G401 (cell line): ENCODE measurements at regions not wholly inside any gene's neighbourhood (a gene's known extent, or its start where the extent isn't known, plus 50 kb on each side); places are given as distances from the start of the nearest gene placed in this dataset.

Source experiments
- DNase-seq: peaks from one replicate; pipeline ENCODE4 v3.0.0-alpha.2; 2015; ENCODE audit warnings: low spot score
- in situ Hi-C: cut with HindIII; loops from 2 replicates; pipeline ENCODE4 v1.10.0; 2016; ENCODE audit warnings: low sequenced_read_pairs, mixed read lengths

DNA sequence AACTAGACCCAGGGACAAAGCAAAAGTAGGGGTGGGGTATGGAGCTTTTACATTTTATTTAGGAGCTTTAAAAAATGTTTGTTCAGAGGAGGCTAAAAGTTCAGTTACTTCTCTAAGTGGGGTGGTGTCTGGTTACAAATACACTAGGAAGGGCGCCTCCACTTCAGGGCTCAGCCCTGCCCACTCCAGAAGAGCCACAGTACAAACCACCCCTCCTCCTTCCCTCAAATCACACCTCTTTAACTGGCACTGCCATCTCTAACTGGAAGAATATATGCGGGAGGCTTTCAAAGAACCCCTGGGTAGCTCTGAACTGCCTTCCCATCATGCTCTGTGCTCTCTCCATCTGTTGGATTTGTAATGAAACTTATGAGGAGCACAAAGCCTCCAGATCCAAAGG is 98.8 kb upstream of the NFIB start:
- in situ Hi-C loops: no loop called here

DNA sequence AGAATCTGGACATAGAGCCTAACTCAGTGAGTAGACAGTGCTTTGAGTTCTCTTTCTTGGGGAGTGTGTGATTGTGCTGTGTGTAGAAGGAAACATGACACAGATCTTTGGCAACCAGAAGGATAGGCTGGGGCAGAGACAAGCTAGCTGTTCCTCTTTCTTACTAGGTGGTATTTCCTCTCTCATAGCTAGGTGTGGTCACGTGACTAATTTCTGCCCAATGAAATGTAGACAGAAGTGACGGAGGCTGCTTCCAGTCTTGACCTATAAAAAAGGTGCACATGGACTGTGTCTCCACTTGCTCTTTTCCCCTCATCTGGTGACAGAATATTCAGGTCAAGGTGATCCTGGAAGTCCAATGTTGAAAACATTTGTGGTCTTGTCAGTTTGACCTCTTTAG is 92.5 kb upstream of the NFIB start:
- no peak for DNase-seq
- in situ Hi-C loops: no loop called here

More for the DNA sequence above, 98.8 kb upstream of the NFIB start:
- no peak for DNase-seq

DNA sequence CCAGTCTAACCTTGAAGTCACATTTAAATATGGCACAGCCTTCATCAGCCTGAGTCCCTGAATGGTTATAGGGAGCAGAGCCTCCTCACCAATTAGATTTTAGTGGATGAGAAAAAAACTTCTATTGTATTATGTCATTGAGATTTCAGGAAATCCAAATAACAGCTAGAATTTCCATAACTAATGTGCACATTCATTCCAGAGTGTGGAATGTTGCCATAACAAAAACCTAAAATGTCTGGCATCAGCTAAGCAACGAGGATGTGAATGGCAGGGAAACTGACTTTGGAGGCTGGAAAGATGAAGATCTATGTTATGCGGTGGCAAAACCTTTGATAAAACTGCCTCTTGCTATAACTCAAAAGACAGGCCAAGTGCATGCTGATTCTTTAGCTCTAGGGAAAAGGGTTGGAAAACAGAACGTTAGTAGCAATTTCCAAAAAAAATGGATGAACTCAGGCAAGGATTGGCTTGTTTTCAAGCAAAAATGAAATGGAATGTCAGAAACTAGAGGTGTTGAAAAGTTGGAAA is 91.3 kb upstream of the NFIB start:
- in situ Hi-C loops: no loop called here
- no peak for DNase-seq

DNA sequence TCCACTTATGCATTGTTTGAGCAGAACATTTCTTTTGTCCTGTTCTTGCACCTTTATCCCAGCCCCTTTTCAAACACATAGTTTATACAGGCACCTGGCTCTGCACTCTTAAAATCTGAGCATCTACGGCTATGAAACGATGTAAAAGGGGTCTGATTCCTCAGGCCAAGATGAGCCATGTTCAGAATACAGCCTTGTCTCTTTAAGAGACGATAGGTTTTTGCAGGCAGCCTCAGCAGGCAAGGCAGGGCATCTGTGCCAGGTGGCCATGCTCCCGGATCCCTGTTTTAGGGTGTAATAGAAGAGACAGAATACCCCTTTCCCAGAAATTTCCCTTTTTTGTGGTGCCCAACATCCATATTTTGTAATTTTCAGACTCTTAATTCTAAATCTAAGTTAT is 89.1 kb upstream of the NFIB start:
- in situ Hi-C loops: no loop called here
- peak; percentile 82 for DNase-seq

DNA sequence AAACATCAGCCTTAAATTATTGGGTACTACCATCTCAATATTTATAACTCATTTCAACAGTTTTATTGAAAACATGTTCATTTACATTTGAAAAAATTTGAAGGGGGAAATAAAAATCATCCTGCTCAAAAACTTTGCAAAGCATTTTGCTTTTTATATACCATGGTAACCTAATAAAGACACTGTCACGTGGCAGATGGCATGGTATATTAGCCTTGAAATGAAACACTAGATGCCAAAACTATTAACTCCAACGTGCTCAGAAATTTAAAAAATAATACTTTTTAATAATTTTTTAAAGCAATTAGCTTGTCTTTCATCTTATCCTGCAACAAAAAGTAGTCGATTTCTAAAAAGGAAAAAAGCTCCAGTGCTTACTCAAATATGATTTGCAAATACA is 88.6 kb upstream of the NFIB start:
- in situ Hi-C loops: no loop called here
- peak; percentile 39 for DNase-seq

DNA sequence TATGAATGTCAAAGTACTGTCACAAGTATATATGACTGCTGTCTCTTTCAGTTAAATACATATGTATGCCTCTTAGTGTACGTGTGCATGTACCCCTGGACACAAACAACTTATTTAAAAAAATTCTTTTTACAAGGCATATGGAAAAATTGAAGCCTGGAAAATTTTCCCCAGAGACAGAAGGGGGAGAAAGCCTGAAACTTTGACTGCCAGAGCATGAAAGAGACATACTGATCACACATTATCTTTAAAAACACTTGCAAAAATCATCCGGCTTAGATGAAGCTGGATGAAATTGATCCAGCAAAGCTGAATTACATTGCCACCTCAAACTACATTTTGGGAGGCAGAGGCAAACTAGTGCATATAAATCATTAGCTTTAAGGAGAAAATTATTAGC is 88.0 kb upstream of the NFIB start:
- in situ Hi-C loops: no loop called here
- DNase-seq: no peak

DNA sequence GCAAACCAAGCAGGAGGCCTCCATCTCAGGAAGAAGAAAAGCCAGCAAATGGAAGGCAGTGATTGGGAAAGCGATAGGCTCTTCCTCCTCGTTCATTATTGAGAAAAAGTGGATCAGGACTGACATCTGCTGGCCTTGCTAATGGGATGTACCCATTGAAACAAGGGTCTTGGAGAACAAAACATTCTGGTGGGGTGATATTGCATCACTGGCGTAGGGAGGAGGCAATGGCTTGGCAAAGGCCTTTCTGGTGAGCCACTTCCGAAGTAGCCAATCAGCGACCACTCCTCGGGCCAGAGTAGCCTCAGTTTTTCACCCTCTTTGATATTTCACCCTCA is 86.7 kb upstream of the NFIB start:
- peak; percentile 71 for DNase-seq
- in situ Hi-C loops: no loop called here

DNA sequence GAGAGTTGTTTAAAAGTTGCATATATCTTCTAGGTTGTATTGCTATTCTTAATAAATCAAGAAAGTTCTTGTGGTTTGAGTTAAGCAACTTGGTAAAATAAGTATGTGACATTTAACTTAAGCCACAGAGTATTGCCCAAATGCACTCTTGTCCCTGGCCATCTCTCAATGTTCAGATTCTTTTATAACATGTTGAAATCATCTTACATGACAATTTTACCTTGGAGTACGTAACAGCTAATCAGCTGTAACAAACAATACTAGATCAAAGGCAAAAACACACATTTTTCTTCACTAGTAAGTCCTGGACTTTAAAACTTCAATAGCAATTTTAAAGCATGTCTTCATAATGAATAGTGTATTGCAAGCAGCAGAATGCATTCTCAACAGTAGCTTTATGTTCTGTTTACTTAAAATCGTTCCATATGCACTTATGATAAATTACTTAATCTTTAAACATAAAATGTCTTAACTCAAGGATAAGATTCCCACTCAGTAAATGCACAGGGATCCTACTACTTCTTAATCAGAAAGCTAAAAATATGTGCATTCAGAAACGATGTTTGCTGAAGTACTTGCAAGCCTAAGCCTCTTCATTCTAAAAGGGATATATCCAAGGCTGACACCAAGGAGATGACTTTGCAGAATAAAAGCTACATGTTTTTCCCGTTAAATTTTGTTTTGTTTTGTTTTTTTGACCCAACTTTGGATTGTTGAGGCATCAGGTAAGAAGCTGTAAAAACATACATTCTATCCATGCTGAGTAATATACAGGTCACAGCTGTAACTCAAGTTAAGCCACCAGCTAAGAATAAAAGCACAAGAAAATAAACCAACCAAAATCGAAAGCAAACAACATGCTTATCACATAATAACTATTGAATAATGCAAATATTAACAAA is 86.1 kb upstream of the NFIB start:
- in situ Hi-C loops: no loop called here
- DNase-seq: peak; percentile 55

DNA sequence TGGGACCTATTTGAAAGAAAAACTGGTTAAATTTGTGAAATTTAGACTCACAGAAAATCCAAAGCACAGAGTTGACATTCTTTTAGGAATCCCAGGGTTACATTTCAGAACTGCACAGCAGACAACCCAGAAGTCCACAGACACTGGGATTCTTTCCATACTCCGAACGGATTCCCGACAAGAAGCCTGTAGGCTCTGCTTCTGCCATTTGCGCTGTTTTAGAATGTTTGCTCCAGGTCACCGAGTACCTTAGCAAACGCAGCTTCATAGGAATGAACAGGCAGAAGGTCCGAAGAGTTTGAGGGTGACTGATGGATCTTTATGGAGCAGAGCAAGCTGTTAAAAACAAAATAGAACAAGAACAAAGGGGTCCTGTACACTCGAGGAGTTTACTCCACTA is 84.5 kb upstream of the NFIB start:
- peak; percentile 54 for DNase-seq
- in situ Hi-C loops: no loop called here

DNA sequence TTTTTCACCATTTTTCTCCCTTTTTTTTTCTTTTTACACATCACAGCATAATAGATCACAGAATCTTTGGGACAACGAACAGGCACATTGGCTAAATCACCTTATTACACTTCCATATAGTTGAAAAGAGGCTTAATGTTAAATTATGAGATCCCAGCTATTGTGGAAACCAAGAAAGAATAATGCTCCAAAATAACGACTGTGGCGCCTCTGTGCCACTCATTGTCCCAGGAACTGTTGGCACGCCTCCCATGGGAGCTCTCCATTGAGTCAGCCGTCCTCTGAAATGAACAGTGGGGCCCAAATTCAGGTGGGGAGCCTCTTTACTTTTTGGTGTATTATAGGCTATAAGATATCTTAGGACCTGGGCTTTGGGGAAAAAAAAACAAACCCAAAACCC is 82.2 kb upstream of the NFIB start:
- no peak for DNase-seq
- in situ Hi-C loops: no loop called here

DNA sequence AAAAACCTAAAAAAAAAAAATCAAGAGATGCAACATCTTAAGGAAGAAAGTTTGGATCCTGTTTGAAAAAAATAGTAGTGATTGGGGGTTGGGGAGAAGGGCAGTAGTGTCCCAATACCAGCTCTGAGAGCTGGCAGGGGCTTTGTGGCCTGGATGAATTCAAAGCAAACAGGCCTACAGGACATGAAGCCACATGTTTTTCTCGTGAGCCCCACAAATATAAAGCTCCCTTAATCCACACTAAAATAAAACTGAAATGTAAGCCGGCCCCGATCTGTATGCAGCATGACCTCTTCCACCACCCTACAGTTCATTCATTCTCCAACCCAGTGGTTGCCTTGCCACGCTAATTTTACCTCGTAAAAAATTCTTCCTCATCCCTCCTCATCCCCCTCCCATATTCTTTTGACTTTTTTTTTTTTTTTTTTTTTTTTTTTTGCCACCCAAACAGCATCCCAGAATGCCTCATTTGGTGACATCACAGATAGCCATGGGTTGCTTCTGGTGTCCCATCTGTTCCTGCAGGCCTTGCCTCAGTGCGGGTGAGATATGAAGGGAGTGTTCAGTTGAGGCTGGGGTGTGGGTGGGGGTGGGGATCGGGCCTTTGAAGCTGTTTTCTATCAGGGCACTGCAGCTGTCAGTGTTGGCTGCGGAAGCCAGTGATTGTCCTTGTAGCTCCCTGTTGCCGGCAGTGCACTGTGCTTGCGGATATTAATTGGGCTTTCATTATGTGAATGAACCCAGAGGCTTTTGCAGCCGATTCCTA is 81.6 kb upstream of the NFIB start:
- in situ Hi-C loops: no loop called here
- peak; percentile 52 for DNase-seq

DNA sequence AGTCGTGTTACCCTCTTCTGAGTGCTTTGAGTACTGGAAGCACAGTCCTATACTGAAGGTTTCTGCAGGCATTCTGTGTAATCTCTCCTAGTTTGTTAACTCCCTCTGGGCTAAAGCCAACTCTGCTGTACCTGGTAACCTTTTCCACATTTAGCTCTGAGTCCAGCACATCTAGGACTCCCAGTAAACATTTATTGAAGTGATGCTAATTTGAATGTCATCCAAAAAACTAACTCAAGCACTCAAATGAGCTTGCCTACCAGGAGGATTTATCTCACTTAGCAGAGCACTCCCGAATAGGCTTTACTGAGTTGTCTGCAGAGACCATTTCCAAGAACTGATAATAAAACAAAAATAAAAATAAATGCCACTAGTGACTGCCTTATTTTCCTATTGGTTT is 79.5 kb upstream of the NFIB start:
- DNase-seq: no peak
- in situ Hi-C loops: no loop called here

DNA sequence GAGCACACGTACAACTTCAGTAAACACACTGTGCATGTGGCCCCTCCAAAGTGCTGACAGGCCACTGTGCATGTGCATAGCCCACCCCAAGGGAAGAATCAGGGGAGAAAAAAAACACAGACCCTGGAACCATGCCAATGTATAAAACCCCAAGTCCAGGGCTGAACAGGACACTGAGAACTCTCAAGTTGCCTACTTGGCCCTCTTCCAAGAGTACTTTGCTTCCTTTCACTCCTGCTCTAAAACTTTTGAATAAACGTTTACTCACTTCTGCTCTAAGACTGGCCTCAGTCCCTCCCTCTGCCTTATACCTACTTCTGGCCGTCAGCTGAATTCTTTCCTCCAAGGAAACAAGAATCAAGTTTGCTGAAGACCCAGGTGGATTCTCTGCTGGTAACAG is 77.7 kb upstream of the NFIB start:
- in situ Hi-C loops: no loop called here
- DNase-seq: no peak

DNA sequence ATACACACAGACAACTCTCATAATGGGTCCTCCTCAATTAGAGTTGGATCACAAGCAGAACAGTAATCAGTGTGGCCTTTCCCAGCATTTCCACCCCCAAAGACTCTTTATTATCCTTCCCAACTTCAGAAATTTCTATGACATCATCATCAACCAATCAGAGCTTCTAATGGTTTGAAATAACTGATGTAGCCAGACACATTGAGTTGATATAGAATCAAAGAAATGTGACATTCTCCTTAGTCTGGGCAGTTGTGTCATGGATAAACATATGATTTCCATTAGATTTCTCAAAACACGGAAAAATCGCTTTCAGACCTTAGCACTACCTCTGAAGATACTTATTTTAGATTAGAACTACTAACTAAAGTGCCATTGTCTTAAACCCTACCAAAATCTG is 75.7 kb upstream of the NFIB start:
- DNase-seq: no peak
- in situ Hi-C loops: no loop called here

DNA sequence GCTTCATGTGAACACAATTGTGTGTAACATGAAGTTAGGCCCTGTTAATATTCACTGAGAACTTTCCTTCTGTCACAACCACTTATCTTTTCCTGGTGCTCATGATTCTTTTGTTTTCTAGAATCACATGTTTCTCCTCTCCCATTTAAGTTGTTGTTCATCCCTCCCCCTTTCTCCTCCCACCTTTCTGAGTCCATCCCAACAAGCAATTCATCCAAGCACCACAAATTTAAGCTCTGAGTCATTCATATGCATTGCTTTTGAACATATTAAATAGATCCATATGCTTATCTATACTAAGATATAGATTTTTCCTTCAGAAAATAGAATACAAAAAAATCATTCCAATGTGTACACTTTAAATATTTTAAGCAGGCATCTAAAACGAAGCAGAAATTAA is 75.2 kb upstream of the NFIB start:
- in situ Hi-C loops: no loop called here
- no peak for DNase-seq

DNA sequence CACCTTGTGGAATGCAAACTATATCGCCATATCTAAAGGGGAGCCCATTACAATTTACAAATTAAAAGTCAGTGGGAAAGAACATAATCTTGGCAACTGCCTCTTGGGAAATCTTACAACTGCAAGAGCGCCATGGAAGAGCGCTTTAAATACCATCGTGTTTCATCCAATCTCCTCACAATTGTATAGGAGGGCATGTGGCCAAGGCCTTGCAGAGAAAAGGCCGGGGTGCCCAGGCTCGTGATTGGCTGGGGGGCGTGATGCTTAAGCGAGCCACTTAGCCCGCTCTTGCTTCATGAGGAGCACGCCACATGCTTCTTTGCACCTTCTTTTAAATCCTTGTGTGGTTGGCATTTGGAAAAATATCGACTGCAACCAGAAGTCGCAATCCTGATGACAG is 69.8 kb upstream of the NFIB start:
- no peak for DNase-seq
- in situ Hi-C loops: no loop called here

DNA sequence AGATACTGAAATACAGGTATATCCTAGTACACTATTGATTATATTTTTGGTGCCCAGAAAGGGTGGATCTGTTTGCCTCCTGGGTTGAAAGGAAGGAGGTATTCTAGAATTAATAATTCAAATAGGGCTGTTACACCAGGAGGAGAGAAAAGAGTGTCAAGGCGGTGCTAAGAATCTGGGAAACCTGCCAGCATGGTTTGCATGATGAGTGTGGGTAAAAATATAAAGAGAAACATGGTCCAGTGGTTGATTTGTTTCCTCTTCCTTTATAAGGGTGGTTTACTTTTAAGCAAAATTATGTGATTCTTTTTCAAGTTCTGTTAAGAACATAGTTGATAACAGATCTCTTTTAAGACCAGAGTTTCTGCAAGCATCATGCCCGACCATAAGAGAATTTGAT is 69.4 kb upstream of the NFIB start:
- peak; percentile 53 for DNase-seq
- in situ Hi-C loops: no loop called here

DNA sequence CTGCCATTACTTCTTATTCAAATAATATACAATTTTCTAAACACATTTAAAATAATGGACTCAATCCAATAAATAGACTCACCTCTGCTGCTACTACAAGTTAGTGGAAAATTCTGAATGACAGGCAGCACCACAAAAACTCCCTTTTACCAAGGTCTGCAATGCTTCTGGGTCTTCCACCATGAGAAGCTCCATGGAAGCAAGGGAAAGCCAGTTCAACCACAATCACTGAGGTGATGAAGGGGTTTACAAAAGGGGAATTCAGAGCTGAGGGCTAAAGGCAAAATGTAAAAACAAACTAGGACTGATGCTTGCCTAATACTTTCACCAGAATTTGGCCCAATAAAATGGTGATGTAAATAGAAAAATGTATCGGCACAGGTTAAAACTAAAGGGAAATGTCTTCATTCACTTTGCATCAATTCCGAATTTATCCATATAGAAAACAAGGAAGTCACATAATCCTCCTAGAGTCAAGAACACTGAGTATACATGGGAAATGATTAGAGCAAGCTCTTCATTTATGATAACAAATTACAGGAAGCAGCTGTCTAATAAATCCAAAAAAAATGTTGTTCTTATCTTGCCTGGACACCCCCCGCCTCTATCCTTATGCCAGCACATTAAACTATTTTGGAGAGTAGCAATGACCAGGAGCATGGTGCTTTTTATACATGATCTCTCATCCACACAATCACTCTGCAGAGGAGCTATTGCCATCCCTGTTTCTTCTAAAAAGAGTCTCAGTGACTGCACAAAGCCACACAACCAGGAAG is 66.3 kb upstream of the NFIB start:
- no peak for DNase-seq

DNA sequence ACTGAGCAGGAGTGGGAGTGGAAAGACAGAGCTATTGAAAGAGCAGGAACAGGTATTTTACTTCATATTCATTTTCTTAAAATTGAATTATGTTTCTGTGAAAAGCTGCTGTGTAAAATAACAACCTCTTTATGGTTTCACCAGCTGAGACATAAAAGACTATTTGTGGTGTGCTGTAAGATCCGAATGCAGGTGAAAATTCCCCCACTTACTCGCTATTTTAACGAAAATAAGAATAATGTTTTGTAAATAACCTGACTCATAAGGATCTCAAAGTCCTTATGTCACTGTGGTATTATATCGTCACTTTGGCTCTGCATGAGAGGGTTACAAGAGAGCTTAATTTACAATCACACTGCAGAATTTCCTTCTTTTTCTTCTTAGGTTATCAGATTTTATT is 65.3 kb upstream of the NFIB start:
- in situ Hi-C loops: no loop called here
- no peak for DNase-seq

More for the DNA sequence above, 66.3 kb upstream of the NFIB start:
- in situ Hi-C loops: no loop called here

DNA sequence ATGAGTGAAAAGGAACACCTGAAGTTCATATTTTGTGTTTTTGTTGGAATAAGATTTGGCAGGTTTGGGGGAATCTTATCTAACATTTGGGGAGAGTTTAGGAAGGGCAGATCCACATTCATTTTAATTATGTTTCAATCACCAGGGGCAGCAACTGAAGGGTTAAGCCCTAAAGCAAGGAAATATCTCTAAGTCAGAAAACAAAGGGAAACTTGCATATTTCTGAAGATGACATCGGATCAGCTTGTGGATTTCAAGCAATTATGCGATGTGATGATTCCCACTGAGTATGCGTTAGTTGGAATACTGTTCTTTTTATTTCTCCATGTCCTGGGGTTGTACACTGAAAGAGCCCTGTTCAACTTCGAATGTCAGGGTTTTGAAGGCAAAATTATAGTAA is 59.8 kb upstream of the NFIB start:
- in situ Hi-C loops: no loop called here
- DNase-seq: no peak
